Karpas-422 (cell line): ENCODE measurements at regions not wholly inside any gene's neighbourhood (a gene's known extent, or its start where the extent isn't known, plus 50 kb on each side); places are given as distances from the start of the nearest gene placed in this dataset.

Source experiments
- DNase-seq: peaks from one replicate; pipeline ENCODE4 v3.0.0-alpha.2; 2015
- H2AFZ ChIP-seq: fragments of 200-600 bp; sonication (generic); 2 replicates; pipeline ENCODE4 v1.6.1; 2014; ENCODE audit warnings: antibody characterized with exemption, low read length, mixed read lengths
- H3K27ac ChIP-seq: fragments of 200-600 bp; sonication (generic); 2 replicates; pipeline ENCODE4 v1.5.1; 2014; ENCODE audit warnings: mild to moderate bottlenecking, low read length, moderate library complexity
- H3K27me3 ChIP-seq: fragments of 200-600 bp; sonication (generic); 2 replicates; pipeline ENCODE4 v1.6.1; 2014; ENCODE audit warnings: low read length, mixed read lengths
- H3K36me3 ChIP-seq: fragments of 200-600 bp; sonication (generic); 2 replicates; pipeline ENCODE4 v1.6.1; 2014; ENCODE audit warnings: low read length, mixed read lengths; ENCODE audit not compliant: insufficient read depth
- H3K4me1 ChIP-seq: fragments of 200-600 bp; sonication (generic); 2 replicates; pipeline ENCODE4 v1.6.1; 2014; ENCODE audit warnings: mild to moderate bottlenecking, low read length, mixed read lengths
- H3K4me2 ChIP-seq: fragments of 200-600 bp; sonication (generic); 2 replicates; pipeline ENCODE4 v1.6.1; 2014; ENCODE audit warnings: low read length, low read depth, mild to moderate bottlenecking; ENCODE audit not compliant: poor library complexity, severe bottlenecking
- H3K4me3 ChIP-seq: fragments of 200-600 bp; sonication (generic); 2 replicates; pipeline ENCODE4 v1.5.1; 2014; ENCODE audit warnings: mild to moderate bottlenecking, antibody characterized with exemption, low read length, mixed read lengths
- H3K79me2 ChIP-seq: fragments of 200-600 bp; sonication (generic); 2 replicates; pipeline ENCODE4 v1.6.1; 2014; ENCODE audit warnings: mild to moderate bottlenecking, low read length, mixed read lengths
- H3K9ac ChIP-seq: fragments of 200-600 bp; sonication (generic); 2 replicates; pipeline ENCODE4 v1.6.0; 2014; ENCODE audit warnings: low read length
- H3K9me2 ChIP-seq: fragments of 200-600 bp; sonication (generic), shearing (Covaris generic); replicated peaks from 2 replicates; pipeline ENCODE4 v1.6.0; 2014; ENCODE audit warnings: mild to moderate bottlenecking, low read length, moderate library complexity; ENCODE audit not compliant: insufficient read depth
- H3K9me3 ChIP-seq: fragments of 300-700, 200-600 bp; sonication (generic); 2 replicates; pipeline ENCODE4 v1.6.1; 2014; ENCODE audit warnings: low read length, mixed read lengths
- H4K20me1 ChIP-seq: fragments of 200-600 bp; sonication (generic); 2 replicates; pipeline ENCODE4 v1.6.1; 2014; ENCODE audit warnings: mild to moderate bottlenecking, antibody characterized with exemption, low read length, low read depth; ENCODE audit not compliant: insufficient read depth

- no peaks in the 10 kb centered on the region for H3K36me3 ChIP-seq
- no peak overlapping the region for H2AFZ ChIP-seq
- no peak overlapping the region for H3K4me3 ChIP-seq
- H3K27ac ChIP-seq = no peak overlapping the region
- H3K79me2 ChIP-seq = no peaks in the 10 kb centered on the region
- H3K27me3 ChIP-seq = no peaks in the 10 kb centered on the region
- no peak overlapping the region for H3K4me2 ChIP-seq
- no peaks in the 10 kb centered on the region for H3K4me1 ChIP-seq
- peaks cover 21% of the 10 kb centered on the region for H3K9me3 ChIP-seq
- no peaks in the 10 kb centered on the region for H3K9me2 ChIP-seq
- no peak for DNase-seq
- H4K20me1 ChIP-seq = no peaks in the 10 kb centered on the region
- H3K9ac ChIP-seq = no peak overlapping the region
Measured at GRCh38 chr10:108582888-108583287, 1340.4 kb downstream of the XPNPEP1 start.

GRCh38 chr10:108582387-108582786, 1340.9 kb downstream of the XPNPEP1 start:
- Histone ChIP-seq H4K20me1 (no peaks in the 10 kb centered on the region), H3K4me3 (no peak overlapping the region), H2AFZ (no peak overlapping the region), H3K9me3 (peaks cover 19% of the 10 kb centered on the region), H3K27ac (no peak overlapping the region), H3K27me3 (no peaks in the 10 kb centered on the region), H3K9me2 (no peaks in the 10 kb centered on the region), H3K4me2 (no peak overlapping the region), H3K79me2 (no peaks in the 10 kb centered on the region), H3K9ac (no peak overlapping the region), H3K36me3 (no peaks in the 10 kb centered on the region), H3K4me1 (no peaks in the 10 kb centered on the region)
- DNase-seq = no peak

GRCh38 chr10:108578258-108578657, 1345.1 kb downstream of the XPNPEP1 start:
- Histone ChIP-seq H2AFZ (no peak overlapping the region), H4K20me1 (no peaks in the 10 kb centered on the region), H3K79me2 (no peaks in the 10 kb centered on the region), H3K27ac (no peak overlapping the region), H3K9me3 (peaks cover 9% of the 10 kb centered on the region), H3K27me3 (no peaks in the 10 kb centered on the region), H3K4me2 (no peak overlapping the region), H3K4me3 (no peak overlapping the region), H3K36me3 (no peaks in the 10 kb centered on the region), H3K4me1 (no peaks in the 10 kb centered on the region), H3K9ac (no peak overlapping the region), H3K9me2 (no peaks in the 10 kb centered on the region)
- DNase-seq = no peak

- peaks cover 3% of the 10 kb centered on the region; the same call in 1 of the 2 replicates for H3K9me3 ChIP-seq
- H3K9me2 ChIP-seq = no peaks in the 10 kb centered on the region; the same call in 1 of the 2 replicates
- no peaks in the 10 kb centered on the region for H3K27me3 ChIP-seq
- H3K4me3 ChIP-seq = no peak overlapping the region
- no peaks in the 10 kb centered on the region for H3K36me3 ChIP-seq
- H3K4me1 ChIP-seq = no peaks in the 10 kb centered on the region
- no peak for DNase-seq
- no peaks in the 10 kb centered on the region for H4K20me1 ChIP-seq
- H2AFZ ChIP-seq = no peak overlapping the region
- H3K4me2 ChIP-seq = no peak overlapping the region
- no peak overlapping the region for H3K9ac ChIP-seq
- H3K79me2 ChIP-seq = no peaks in the 10 kb centered on the region
- no peak overlapping the region for H3K27ac ChIP-seq
Measured at GRCh38 chr10:108574233-108574632, 1349.1 kb downstream of the XPNPEP1 start.

- no peaks in the 10 kb centered on the region for H3K36me3 ChIP-seq
- no peaks in the 10 kb centered on the region; the same call in 1 of the 2 replicates for H3K9me2 ChIP-seq
- no peak overlapping the region for H3K9ac ChIP-seq
- no peaks in the 10 kb centered on the region for H3K27me3 ChIP-seq
- H3K4me3 ChIP-seq = no peak overlapping the region
- no peaks in the 10 kb centered on the region for H3K79me2 ChIP-seq
- H2AFZ ChIP-seq = no peak overlapping the region
- no peaks in the 10 kb centered on the region for H4K20me1 ChIP-seq
- no peak for DNase-seq
- peaks cover 6% of the 10 kb centered on the region for H3K9me3 ChIP-seq
- H3K4me1 ChIP-seq = no peaks in the 10 kb centered on the region
- no peak overlapping the region for H3K27ac ChIP-seq
- H3K4me2 ChIP-seq = no peak overlapping the region
Measured at GRCh38 chr10:108568824-108569223, 1354.5 kb downstream of the XPNPEP1 start.

- H3K36me3 ChIP-seq = no peaks in the 10 kb centered on the region
- no peaks in the 10 kb centered on the region for H4K20me1 ChIP-seq
- no peak overlapping the region for H3K9ac ChIP-seq
- H3K27ac ChIP-seq = no peak overlapping the region
- H3K27me3 ChIP-seq = no peaks in the 10 kb centered on the region
- H3K4me2 ChIP-seq = no peak overlapping the region
- H3K9me2 ChIP-seq = no peaks in the 10 kb centered on the region; the same call in 1 of the 2 replicates
- H3K79me2 ChIP-seq = no peaks in the 10 kb centered on the region
- no peak overlapping the region for H3K4me3 ChIP-seq
- H2AFZ ChIP-seq = no peak overlapping the region
- no peaks in the 10 kb centered on the region for H3K4me1 ChIP-seq
- DNase-seq = no peak
- peaks cover 6% of the 10 kb centered on the region for H3K9me3 ChIP-seq
Measured at GRCh38 chr10:108567899-108568752, 1355.2 kb downstream of the XPNPEP1 start.

- H3K4me1 ChIP-seq = no peaks in the 10 kb centered on the region
Measured at GRCh38 chr10:108566316-108567107, 1356.8 kb downstream of the XPNPEP1 start.

GRCh38 chr10:108562105-108562504, 1361.2 kb downstream of the XPNPEP1 start:
- Histone ChIP-seq H2AFZ (no peak overlapping the region), H3K27me3 (no peaks in the 10 kb centered on the region), H3K79me2 (no peaks in the 10 kb centered on the region), H3K27ac (no peak overlapping the region), H3K4me1 (no peaks in the 10 kb centered on the region), H3K4me2 (no peak overlapping the region), H3K9ac (no peak overlapping the region), H3K4me3 (no peak overlapping the region), H4K20me1 (no peaks in the 10 kb centered on the region), H3K9me2 (no peaks in the 10 kb centered on the region), H3K9me3 (peaks cover 16% of the 10 kb centered on the region), H3K36me3 (no peaks in the 10 kb centered on the region)
- DNase-seq = no peak

More at GRCh38 chr10:108566316-108567107, 1356.8 kb downstream of the XPNPEP1 start:
- Histone ChIP-seq H3K27me3 (no peaks in the 10 kb centered on the region), H2AFZ (no peak overlapping the region), H3K36me3 (no peaks in the 10 kb centered on the region), H3K9me3 (peaks cover 12% of the 10 kb centered on the region), H3K9ac (no peak overlapping the region), H3K4me3 (no peak overlapping the region), H4K20me1 (no peaks in the 10 kb centered on the region), H3K27ac (no peak overlapping the region), H3K9me2 (no peaks in the 10 kb centered on the region; the same call in 1 of the 2 replicates), H3K4me2 (no peak overlapping the region), H3K79me2 (no peaks in the 10 kb centered on the region)
- no peak for DNase-seq
